ENCODE measurements at regions not wholly inside any gene's neighbourhood (a gene's known extent, or its start where the extent isn't known, plus 50 kb on each side); places are given as distances from the start of the nearest gene placed in this dataset.

GRCh38 chr6:11875325-11876109 is 96.9 kb upstream of the ADTRP start:
- no peaks in the 10 kb centered on the region for H3K4me1 ChIP-seq (ENCODE audit: control insufficient read depth, extremely low read depth, insufficient read depth, low read length)
- no peaks in the 10 kb centered on the region for H4K20me1 ChIP-seq (ENCODE audit: control insufficient read depth, extremely low read depth, insufficient read depth, low read length)
- no peak overlapping the region for H3K9ac ChIP-seq (ENCODE audit: insufficient read depth, low read length)
- H3K27ac ChIP-seq (ENCODE audit: insufficient read depth, low read length), result no peak overlapping the region
- no peak overlapping the region for H3K4me3 ChIP-seq (replicated peaks in 1 of 4; ENCODE audit: control extremely low read depth in 1 of 4, insufficient read depth in 1 of 4, low read depth in 3 of 4, low read length in 4 of 4)
- TF ChIP-seq, protein P1, sequence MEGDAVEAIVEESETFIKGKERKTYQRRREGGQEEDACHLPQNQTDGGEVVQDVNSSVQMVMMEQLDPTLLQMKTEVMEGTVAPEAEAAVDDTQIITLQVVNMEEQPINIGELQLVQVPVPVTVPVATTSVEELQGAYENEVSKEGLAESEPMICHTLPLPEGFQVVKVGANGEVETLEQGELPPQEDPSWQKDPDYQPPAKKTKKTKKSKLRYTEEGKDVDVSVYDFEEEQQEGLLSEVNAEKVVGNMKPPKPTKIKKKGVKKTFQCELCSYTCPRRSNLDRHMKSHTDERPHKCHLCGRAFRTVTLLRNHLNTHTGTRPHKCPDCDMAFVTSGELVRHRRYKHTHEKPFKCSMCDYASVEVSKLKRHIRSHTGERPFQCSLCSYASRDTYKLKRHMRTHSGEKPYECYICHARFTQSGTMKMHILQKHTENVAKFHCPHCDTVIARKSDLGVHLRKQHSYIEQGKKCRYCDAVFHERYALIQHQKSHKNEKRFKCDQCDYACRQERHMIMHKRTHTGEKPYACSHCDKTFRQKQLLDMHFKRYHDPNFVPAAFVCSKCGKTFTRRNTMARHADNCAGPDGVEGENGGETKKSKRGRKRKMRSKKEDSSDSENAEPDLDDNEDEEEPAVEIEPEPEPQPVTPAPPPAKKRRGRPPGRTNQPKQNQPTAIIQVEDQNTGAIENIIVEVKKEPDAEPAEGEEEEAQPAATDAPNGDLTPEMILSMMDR (conservative IDR thresholded peaks at IDR 0.05 in 1 of 2, IDR thresholded peaks at IDR 0.05 in 1 of 2; ENCODE audit: low read depth in 1 of 2, low read length in 2 of 2), result no peak
- no peak for TF ChIP-seq EZH2 (IDR thresholded peaks at IDR 0.05; ENCODE audit: low read length, missing control alignments)
- no peaks in the 10 kb centered on the region for H3K79me2 ChIP-seq (ENCODE audit: control insufficient read depth, insufficient read depth, low read length)
- H2AFZ ChIP-seq (ENCODE audit: low read length), result no peak overlapping the region
- no peak for DNase-seq (ENCODE audit: low read depth in 2 of 2)
- H3K9me3 ChIP-seq (ENCODE audit: control insufficient read depth, insufficient read depth, low read depth, low read length), result no peaks in the 10 kb centered on the region
- H3K4me2 ChIP-seq (ENCODE audit: extremely low read depth, insufficient read depth, low read length), result no peak overlapping the region
- no peaks in the 10 kb centered on the region for H3K27me3 ChIP-seq (ENCODE audit: control insufficient read depth, insufficient read depth, low read length)
- H3K36me3 ChIP-seq (ENCODE audit: control insufficient read depth, insufficient read depth, low read length), result no peaks in the 10 kb centered on the region

GRCh38 chr6:11869672-11870340 is 91.2 kb upstream of the ADTRP start:
- Histone ChIP-seq H3K9me3 (ENCODE audit: control insufficient read depth, insufficient read depth, low read depth, low read length) (no peaks in the 10 kb centered on the region), H3K4me3 (replicated peaks in 1 of 4; ENCODE audit: control extremely low read depth in 1 of 4, insufficient read depth in 1 of 4, low read depth in 3 of 4, low read length in 4 of 4) (no peak overlapping the region), H3K4me1 (ENCODE audit: control insufficient read depth, extremely low read depth, insufficient read depth, low read length) (peaks cover 6% of the 10 kb centered on the region), H3K27me3 (ENCODE audit: control insufficient read depth, insufficient read depth, low read length) (no peaks in the 10 kb centered on the region), H3K36me3 (ENCODE audit: control insufficient read depth, insufficient read depth, low read length) (no peaks in the 10 kb centered on the region), H3K79me2 (ENCODE audit: control insufficient read depth, insufficient read depth, low read length) (no peaks in the 10 kb centered on the region), H4K20me1 (ENCODE audit: control insufficient read depth, extremely low read depth, insufficient read depth, low read length) (no peaks in the 10 kb centered on the region), H3K27ac (ENCODE audit: insufficient read depth, low read length) (no peak overlapping the region), H3K4me2 (ENCODE audit: extremely low read depth, insufficient read depth, low read length) (peak overlapping the region; percentile 45), H2AFZ (ENCODE audit: low read length) (no peak overlapping the region), H3K9ac (ENCODE audit: insufficient read depth, low read length) (no peak overlapping the region)
- DNase-seq (ENCODE audit: low read depth in 2 of 2), result peak; percentile 87 to 96
- TF ChIP-seq, protein P1 (conservative IDR thresholded peaks at IDR 0.05 in 1 of 2, IDR thresholded peaks at IDR 0.05 in 1 of 2; ENCODE audit: low read depth in 1 of 2, low read length in 2 of 2), result no peak
- TF ChIP-seq EZH2 (IDR thresholded peaks at IDR 0.05; ENCODE audit: low read length, missing control alignments), result no peak

- H3K36me3 ChIP-seq (ENCODE audit: control insufficient read depth, insufficient read depth, low read length), result no peaks in the 10 kb centered on the region
- no peaks in the 10 kb centered on the region for H3K27me3 ChIP-seq (ENCODE audit: control insufficient read depth, insufficient read depth, low read length)
- no peak for DNase-seq (ENCODE audit: low read depth in 2 of 2)
- no peak overlapping the region for H3K9ac ChIP-seq (ENCODE audit: insufficient read depth, low read length)
- H3K79me2 ChIP-seq (ENCODE audit: control insufficient read depth, insufficient read depth, low read length), result no peaks in the 10 kb centered on the region
- no peaks in the 10 kb centered on the region for H3K9me3 ChIP-seq (ENCODE audit: control insufficient read depth, insufficient read depth, low read depth, low read length)
- peaks cover 6% of the 10 kb centered on the region for H3K4me1 ChIP-seq (ENCODE audit: control insufficient read depth, extremely low read depth, insufficient read depth, low read length)
- no peak overlapping the region for H3K4me3 ChIP-seq (replicated peaks in 1 of 4; ENCODE audit: control extremely low read depth in 1 of 4, insufficient read depth in 1 of 4, low read depth in 3 of 4, low read length in 4 of 4)
- no peaks in the 10 kb centered on the region for H4K20me1 ChIP-seq (ENCODE audit: control insufficient read depth, extremely low read depth, insufficient read depth, low read length)
- H2AFZ ChIP-seq (ENCODE audit: low read length), result no peak overlapping the region
- TF ChIP-seq EZH2 (IDR thresholded peaks at IDR 0.05; ENCODE audit: low read length, missing control alignments), result no peak
- TF ChIP-seq, protein P1 (conservative IDR thresholded peaks at IDR 0.05 in 1 of 2, IDR thresholded peaks at IDR 0.05 in 1 of 2; ENCODE audit: low read depth in 1 of 2, low read length in 2 of 2), result no peak
- H3K4me2 ChIP-seq (ENCODE audit: extremely low read depth, insufficient read depth, low read length), result no peak overlapping the region
- no peak overlapping the region for H3K27ac ChIP-seq (ENCODE audit: insufficient read depth, low read length)
Observed at GRCh38 chr6:11868392-11868791, 89.8 kb upstream of the ADTRP start.

Data from fibroblast of lung (primary cell).